Activated CD8-positive, alpha-beta T cell treated with anti-CD3 and anti-CD28 coated beads for 36 hours (primary cell): ENCODE measurements at regions not wholly inside any gene's neighbourhood (a gene's known extent, or its start where the extent isn't known, plus 50 kb on each side); places are given as distances from the start of the nearest gene placed in this dataset. TPM values are rescaled to one million over a fixed set of nuclear protein-coding genes. Genes with fewer than 3 reads are reported as not detected.

Source experiments
- ATAC-seq: fragments of 200-7000 bp; cut with Tn5 transposase; one replicate; pipeline ENCODE4 v1.10.0; 2021; ENCODE audit warnings: mild to moderate bottlenecking, moderate library complexity
- CTCF ChIA-PET: fragments of 350-600 bp; sonication (Branson Sonifier 250); formaldehyde crosslinking; loops from one replicate; lab custom pipeline; 2021; ENCODE audit warnings: antibody characterized with exemption; lab: Charles Lee
- POLR2A ChIA-PET: fragments of 350-600 bp; sonication (Branson Sonifier 250); formaldehyde crosslinking; loops from one replicate; lab custom pipeline; 2021; ENCODE audit warnings: antibody characterized with exemption; lab: Charles Lee
- DNase-seq: peaks from one replicate; pipeline ENCODE4 v3.0.0-alpha.2; 2020
- H3K27ac Mint-ChIP-seq: one replicate; pipeline ENCODE4 v1.8.0; 2021; ENCODE audit warnings: mild to moderate bottlenecking, mixed read lengths
- H3K27me3 Mint-ChIP-seq: one replicate; pipeline ENCODE4 v1.8.0; 2021; ENCODE audit warnings: mixed read lengths
- H3K36me3 Mint-ChIP-seq: one replicate; pipeline ENCODE4 v1.8.0; 2021; ENCODE audit warnings: low read depth, mixed read lengths
- H3K4me1 Mint-ChIP-seq: one replicate; pipeline ENCODE4 v1.8.0; 2021; ENCODE audit warnings: low read depth, mixed read lengths
- H3K4me3 Mint-ChIP-seq: one replicate; pipeline ENCODE4 v1.8.0; 2021; ENCODE audit warnings: mild to moderate bottlenecking, moderate library complexity, mixed read lengths
- H3K9me3 Mint-ChIP-seq: one replicate; pipeline ENCODE4 v1.8.0; 2021; ENCODE audit warnings: mixed read lengths
- intact Hi-C: fragments of 100-400 bp; cut with micrococcal nuclease; formaldehyde crosslinking; loops from one replicate; pipeline ENCODE4 v1.10.0; 2022
- microRNA-seq: library from miRNA; unstranded; fragments of <30 nt; microRNA quantifications from one replicate; pipeline ENCODE4 v1.2.0, GENCODE V29; 2022; ENCODE audit warnings: borderline microRNAs expressed, borderline replicate concordance
- TF ChIP-seq, protein P1 (sequence below): fragments of 200-600 bp; IDR thresholded peaks from one replicate; pipeline ENCODE4 v1.8.0; 2022; ENCODE audit warnings: antibody characterized with exemption, mild to moderate bottlenecking

- no peak for DNase-seq
- Mint-ChIP-seq H3K4me3 (no peak overlapping the region), H3K36me3 (no peaks in the 10 kb centered on the region), H3K27ac (no peak overlapping the region), H3K27me3 (peaks cover 13% of the 10 kb centered on the region), H3K9me3 (no peaks in the 10 kb centered on the region), H3K4me1 (no peaks in the 10 kb centered on the region)
- TF ChIP-seq, protein P1, sequence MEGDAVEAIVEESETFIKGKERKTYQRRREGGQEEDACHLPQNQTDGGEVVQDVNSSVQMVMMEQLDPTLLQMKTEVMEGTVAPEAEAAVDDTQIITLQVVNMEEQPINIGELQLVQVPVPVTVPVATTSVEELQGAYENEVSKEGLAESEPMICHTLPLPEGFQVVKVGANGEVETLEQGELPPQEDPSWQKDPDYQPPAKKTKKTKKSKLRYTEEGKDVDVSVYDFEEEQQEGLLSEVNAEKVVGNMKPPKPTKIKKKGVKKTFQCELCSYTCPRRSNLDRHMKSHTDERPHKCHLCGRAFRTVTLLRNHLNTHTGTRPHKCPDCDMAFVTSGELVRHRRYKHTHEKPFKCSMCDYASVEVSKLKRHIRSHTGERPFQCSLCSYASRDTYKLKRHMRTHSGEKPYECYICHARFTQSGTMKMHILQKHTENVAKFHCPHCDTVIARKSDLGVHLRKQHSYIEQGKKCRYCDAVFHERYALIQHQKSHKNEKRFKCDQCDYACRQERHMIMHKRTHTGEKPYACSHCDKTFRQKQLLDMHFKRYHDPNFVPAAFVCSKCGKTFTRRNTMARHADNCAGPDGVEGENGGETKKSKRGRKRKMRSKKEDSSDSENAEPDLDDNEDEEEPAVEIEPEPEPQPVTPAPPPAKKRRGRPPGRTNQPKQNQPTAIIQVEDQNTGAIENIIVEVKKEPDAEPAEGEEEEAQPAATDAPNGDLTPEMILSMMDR = no peak
- POLR2A ChIA-PET = no interaction called here
- no peak for ATAC-seq
- intact Hi-C loops = no loop called here
- CTCF ChIA-PET = no interaction called here
Observed at GRCh38 chr6:99011151-99011550, 63.4 kb upstream of the FBXL4 start.

DNA sequence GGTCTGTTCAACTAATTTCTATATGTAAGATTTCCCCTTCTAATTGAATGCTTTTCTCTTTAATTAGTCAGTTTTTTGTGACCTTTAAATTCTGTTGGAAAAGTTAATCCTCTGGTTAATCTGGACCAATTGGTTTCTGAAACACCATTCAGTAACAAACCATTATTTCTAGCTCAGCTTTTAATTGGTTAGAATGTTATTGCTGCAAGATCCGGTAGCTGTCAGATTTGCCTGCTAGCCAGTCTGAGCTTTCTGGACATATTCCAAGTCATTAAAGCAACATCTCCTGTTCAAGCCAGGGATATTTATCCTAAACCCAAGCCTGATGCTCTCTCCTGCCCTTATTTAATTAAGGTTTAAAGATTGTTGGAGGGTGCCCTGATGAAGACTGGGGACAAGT, 55.1 kb upstream of the FBXL4 start:
- ATAC-seq (no peak), DNase-seq (no peak)
- CTCF ChIA-PET = interaction anchor here (1.2 kb wide), 1 partner anchor 150 kb away, joined by 3 read pairs; no protein-coding TSS in a partner anchor
- Mint-ChIP-seq H3K4me1 (no peaks in the 10 kb centered on the region), H3K4me3 (no peak overlapping the region), H3K9me3 (no peaks in the 10 kb centered on the region), H3K27me3 (peaks cover 6% of the 10 kb centered on the region), H3K36me3 (no peaks in the 10 kb centered on the region), H3K27ac (no peak overlapping the region)
- POLR2A ChIA-PET = no interaction called here
- intact Hi-C loops = no loop called here
- TF ChIP-seq, protein P1 = no peak

DNA sequence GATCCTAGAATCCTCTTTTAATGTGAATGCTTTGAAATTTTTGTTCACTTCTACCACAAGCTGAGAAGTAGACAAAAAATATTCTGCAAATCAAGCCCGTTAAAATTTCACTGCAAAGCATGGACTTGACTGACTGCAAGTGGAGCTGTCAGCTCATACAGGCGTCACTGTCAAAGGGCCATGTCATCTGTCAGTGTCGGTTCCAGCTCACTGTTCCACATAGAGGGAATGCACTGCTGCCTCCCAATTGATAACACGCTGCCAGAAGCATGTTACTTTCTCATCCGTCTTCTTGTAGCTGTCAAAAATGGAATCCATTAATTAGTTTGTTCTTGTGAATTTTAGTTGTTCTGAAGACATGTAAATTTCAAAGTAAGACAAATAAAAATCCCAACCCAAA, 50.4 kb upstream of the FBXL4 start:
- POLR2A ChIA-PET = no interaction called here
- ATAC-seq = no peak
- TF ChIP-seq, protein P1 = no peak
- Mint-ChIP-seq H3K9me3 (no peaks in the 10 kb centered on the region), H3K4me3 (no peak overlapping the region), H3K27ac (no peak overlapping the region), H3K27me3 (peaks cover 17% of the 10 kb centered on the region), H3K36me3 (no peaks in the 10 kb centered on the region), H3K4me1 (no peaks in the 10 kb centered on the region)
- DNase-seq = no peak
- CTCF ChIA-PET = no interaction called here
- intact Hi-C loops = no loop called here

Small RNAs in the stretch of these regions (microRNA-seq; reads per million reads assigned to microRNA genes)
- gene MIR548AI = not detected
